ENCODE measurements at regions not wholly inside any gene's neighbourhood (a gene's known extent, or its start where the extent isn't known, plus 50 kb on each side); places are given as distances from the start of the nearest gene placed in this dataset.
"Not testable (repeated sequence)": the region's sequence is repeated elsewhere in the genome, so short reads cannot be mapped to it uniquely, and the experiment has no call there.

DNA sequence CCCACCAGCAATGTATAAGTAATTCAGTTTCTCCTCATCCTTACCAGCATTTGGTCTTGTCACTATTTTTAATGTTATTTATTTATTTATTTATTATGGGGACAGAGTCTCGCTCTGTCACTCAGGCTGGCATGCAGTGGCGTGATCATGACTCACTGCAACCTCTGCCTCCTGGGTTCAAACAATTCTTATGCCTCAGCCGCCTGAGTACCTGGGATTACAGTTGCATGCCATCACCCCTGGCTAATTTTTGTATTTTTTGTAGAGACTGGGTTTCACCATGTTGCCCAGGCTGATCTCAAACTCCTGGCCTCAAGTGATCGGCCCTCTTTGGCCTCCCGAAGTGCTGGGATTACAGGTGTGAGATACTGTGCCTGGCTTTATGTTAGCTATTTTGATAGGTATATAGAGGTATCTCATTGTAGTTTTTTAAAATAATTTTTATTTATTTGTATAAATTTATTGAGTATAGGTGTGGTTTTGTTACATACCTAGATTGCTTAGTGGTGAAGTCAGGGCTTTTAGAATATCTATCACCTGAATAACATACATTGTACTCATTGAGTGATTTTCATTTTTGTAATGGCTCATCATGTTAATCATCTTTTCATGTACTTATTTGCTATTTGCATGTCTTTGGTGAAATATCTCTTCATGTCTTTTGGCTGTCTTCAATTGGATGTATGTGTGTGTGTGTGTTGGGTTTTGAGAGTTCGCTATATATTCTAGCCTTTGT is 53.3 kb downstream of the TANC2 start:
- DNase-seq (ENCODE audit: low spot score): no peak

DNA sequence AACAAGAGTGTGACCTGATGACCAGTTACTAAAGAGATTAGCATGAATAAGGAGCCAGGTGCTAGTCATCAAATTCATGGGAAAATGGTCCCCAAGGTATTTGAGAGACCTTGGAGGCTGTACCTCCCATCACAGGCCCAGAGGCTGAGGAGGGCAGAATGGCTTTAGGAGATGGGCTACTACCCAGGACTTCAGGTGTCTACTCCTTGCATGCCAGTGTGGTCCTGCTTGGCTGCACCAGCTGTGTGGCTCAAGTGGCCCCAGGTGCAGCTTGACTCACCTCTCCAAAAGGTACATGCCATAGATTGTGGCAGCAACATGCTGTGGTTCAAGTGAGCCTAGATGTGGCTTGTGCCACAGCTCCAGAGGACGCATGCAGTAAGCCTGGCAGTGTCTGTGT is 56.5 kb downstream of the TANC2 start:
- no peak for DNase-seq (ENCODE audit: low spot score)

DNA sequence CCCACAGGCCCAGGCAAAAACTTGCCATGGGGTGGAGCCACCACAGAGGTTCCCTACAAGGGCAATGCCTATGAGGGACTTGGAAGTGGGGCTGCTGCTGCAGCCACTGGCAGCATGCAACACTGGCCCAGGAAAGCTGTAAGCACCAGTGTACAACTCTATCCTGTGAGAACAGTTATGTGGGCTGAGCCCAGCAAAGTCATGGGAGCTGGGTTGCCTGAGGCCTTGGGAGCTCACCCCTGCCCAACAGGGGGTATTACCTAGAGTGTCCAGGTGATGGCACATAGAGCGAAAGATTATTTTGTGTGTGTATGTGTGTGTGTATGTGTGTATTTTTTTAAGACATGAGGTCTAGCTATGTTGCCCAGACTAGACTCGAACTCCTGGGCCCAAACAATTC is 57.0 kb downstream of the TANC2 start:
- no peak for DNase-seq (ENCODE audit: low spot score)

DNA sequence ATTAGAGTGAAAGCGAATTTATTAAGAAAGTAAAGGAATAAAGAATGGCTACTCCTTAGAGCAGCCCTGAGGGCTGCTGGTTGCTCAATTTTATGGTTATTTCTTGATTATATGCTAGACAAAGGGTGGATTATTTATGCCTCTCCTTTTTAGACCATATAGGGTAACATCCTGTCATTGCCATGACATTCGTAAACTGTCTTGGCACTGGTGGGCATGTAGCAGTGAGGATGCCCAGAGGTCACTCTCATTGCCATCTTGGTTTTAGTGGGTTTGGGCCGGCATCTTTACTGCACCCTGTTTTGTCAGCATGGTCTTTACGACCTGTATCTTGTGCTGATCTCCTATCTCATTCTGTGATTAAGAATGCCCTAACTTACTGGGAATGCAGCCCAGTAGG is 58.2 kb downstream of the TANC2 start:
- DNase-seq (ENCODE audit: low spot score): no peak

DNA sequence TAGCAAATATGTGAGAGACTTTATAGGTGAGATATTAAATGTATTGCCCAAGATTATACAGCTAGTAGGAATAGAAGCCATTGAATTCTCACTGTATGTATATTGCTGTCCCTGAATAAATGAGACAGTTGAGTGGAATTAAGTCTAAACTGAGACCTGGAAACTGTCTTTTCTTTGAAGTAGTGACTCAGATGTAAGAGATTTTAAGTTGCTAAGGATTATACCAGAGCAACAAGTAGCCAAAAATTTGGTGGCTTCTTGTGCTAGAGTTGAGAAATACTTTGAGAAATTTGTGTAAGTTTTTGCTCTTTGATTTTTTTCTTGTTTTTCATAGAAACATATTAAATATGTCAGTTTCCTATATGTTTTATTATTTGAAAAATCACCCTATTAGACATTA is 58.7 kb downstream of the TANC2 start:
- no peak for DNase-seq (ENCODE audit: low spot score)

- not testable (repeated sequence) for DNase-seq (ENCODE audit: low spot score)
These were observed 59.6 kb downstream of the TANC2 start for GRCh38 chr17:63025637-63026036.

- DNase-seq (ENCODE audit: low spot score): no peak
These were observed 63.5 kb downstream of the TANC2 start for GRCh38 chr17:63029541-63029940.

GRCh38 chr17:63032142-63032541 is 66.1 kb downstream of the TANC2 start:
- no peak for DNase-seq (ENCODE audit: low spot score)

- DNase-seq (ENCODE audit: low spot score): no peak
These were observed 67.1 kb downstream of the TANC2 start for GRCh38 chr17:63033142-63033541.

GRCh38 chr17:63035271-63035670 is 69.2 kb downstream of the TANC2 start:
- no peak for DNase-seq (ENCODE audit: low spot score)

DNA sequence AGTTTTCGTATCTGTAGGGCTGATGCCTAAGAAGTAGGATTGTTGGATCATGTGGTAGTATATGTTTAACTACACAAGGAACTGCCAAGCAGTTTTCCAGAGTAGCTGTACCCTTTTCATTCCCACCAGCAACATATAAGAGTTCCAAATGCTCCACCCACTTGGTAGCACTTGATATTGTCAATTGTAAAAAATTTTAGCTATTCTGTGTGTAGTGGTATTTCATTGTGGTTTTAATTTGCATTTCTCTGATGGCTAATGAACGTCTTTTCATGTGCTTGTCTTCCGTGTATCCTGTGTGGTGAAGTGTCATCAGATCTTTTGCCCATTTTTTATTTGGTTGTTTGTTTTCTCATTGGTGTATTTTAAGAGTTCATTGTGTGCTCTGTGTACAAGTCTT is 69.7 kb downstream of the TANC2 start:
- DNase-seq (ENCODE audit: low spot score): peak; percentile 64

DNA sequence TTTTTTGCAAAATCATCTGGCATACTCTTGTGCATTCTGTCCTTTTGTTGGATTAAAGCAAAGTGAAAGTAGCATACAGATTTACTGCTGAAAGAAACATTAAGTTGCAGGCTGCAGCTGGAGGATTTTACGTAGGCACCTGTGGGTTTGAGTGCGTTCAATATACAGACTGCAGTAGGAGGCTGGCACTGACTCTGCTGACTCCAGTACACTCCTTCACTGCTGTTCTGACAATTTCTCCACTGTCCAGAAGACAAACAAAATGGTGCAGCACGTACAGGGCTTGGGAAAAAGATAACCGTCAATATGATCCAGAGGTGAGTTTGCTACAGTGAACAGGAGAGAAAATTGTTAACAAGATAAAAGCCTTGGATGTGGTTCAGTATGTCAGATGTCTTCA is 73.3 kb downstream of the TANC2 start:
- peak; percentile 78 for DNase-seq (ENCODE audit: low spot score)

- DNase-seq (ENCODE audit: low spot score): peak; percentile 49
These were observed 74.0 kb downstream of the TANC2 start for GRCh38 chr17:63039899-63040602.

DNA sequence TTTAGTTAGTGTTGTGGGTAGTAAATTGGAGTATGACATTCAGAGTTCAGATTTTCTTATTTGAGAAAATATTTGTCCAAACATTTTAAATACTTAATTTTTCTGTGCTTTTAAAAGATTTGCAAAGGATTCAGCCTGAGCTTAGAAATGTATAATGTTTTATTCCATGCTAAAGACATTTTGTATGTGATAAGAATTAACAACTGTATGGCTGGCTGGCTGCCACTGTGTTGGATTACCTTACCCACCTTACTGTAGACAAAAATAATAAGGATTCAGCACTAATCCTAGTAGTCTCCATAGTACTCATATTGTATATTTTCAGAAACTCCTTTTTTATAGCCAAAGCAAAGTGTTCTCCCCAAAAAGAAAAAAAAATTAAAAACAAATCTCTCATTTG is 74.8 kb downstream of the TANC2 start:
- no peak for DNase-seq (ENCODE audit: low spot score)

GRCh38 chr17:63041251-63041650 is 75.2 kb downstream of the TANC2 start:
- no peak for DNase-seq (ENCODE audit: low spot score)

DNA sequence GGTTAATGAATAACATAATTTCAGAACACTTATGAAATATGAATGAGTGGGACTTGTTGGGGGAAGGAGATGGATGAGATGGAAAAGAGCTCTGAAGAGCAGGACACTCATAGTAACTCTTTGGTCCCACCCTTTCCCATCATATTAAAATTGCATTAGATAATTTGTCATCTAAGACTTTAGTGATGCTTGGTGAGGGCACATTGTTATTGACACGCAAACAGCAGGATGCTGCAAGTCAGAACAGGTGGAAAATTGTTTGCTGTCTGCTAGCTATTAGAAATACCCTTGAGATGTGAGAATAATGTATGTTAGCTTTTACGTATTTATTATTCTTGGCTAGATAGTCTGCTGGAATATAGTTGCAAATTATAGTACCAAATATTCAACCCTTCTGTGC is 75.7 kb downstream of the TANC2 start:
- no peak for DNase-seq (ENCODE audit: low spot score)

DNA sequence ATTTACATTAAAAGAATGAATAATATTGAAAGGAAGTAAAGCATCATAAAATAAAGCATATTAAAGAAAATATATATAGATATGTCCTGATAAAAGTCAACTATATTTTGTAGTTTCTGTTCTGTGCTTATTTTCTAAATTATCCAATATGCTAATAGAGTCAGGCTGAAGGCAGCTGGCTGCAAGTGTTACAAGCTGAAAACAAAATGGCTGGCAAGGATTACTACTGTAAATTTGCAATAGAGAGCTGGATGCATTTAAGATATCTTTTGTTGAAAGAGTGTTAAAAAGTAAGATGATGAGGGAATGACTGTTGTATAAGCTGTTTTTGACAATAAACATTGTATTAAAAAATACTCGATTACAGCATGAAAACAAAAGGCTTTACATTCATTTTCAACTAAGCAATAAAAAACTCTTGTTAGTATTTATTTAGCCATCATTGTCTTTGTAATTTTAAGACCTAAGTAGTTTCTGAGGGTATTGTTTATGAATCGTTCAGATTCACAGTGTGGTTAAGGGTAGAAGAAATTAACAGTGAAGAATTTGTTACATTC is 76.3 kb downstream of the TANC2 start:
- no peak for DNase-seq (ENCODE audit: low spot score)

DNA sequence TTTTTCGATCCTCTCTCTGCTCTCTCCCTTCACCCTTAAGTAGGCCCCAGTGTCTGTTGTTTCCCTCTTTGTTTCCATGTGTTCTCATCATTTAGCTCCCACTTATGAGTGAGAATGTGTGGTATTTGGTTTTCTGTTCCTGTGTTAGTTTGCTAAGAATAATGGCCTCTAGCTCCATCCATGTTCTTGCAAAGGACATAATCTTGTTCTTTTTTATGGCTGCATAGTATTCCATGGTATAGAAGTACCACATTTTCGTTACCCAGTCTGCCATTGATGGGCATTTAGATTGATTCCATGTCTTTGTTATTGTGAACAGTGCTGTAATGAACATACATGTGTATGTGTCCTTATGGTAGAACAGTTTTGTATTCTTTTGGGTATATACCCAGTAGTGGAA is 91.5 kb downstream of the TANC2 start:
- not testable (repeated sequence) for DNase-seq (ENCODE audit: low spot score)

- DNase-seq (ENCODE audit: low spot score): no peak
These were observed 100.3 kb downstream of the TANC2 start for GRCh38 chr17:63066158-63066813.

- no peak for DNase-seq (ENCODE audit: low spot score)
These were observed 103.2 kb downstream of the TANC2 start for GRCh38 chr17:63069245-63069644.

DNA sequence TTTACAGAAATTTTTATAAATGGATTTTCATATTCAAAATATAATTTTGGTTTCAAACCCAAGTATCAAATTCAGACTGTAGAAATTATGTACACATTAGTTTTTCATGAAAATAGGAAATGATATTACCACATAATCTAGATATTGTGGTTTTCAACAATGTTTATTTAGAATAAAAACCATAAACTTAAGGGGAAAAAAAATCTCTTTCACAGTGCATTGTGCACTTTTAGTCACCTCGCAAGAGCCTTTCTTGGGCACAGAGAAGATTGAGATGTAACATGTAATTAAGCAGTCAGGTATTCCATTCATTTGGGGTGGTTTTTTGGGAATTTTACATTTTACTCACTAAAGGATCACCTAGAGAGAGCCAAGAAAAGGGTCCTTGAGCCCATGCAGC is 104.0 kb downstream of the TANC2 start:
- no peak for DNase-seq (ENCODE audit: low spot score)

GRCh38 chr17:63071797-63072196 is 105.8 kb downstream of the TANC2 start:
- DNase-seq (ENCODE audit: low spot score): no peak

DNA sequence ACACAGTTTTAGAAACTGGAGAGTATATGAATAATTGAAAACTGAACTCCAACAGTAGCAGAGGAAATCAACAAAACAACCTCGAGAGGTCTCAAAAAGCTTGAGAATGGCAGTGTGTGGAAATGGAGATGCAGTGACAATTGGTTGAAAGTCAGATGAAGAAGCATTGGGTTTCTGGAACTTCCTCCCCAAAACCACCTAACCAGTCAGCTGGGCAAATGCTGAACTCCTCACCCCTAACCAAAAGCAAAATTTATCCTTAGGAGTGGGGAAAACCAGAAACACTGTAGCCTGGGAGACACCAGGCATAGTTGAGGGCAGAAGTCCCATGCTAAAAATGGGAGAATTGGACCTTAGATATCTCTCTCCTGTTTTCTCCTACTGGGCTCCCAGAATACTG is 109.9 kb downstream of the TANC2 start:
- no peak for DNase-seq (ENCODE audit: low spot score)
